ENCODE measurements at regions not wholly inside any gene's neighbourhood (a gene's known extent, or its start where the extent isn't known, plus 50 kb on each side); places are given as distances from the start of the nearest gene placed in this dataset.
"Not testable (repeated sequence)": the region's sequence is repeated elsewhere in the genome, so short reads cannot be mapped to it uniquely, and the experiment has no call there.

- DNase-seq (ENCODE audit: low read depth in 2 of 2): no peak
Measured at GRCh38 chr6:119728935-119729334, 379.4 kb upstream of the MAN1A1 start.

GRCh38 chr6:119728220-119728750, 378.7 kb upstream of the MAN1A1 start:
- DNase-seq (ENCODE audit: low read depth in 2 of 2): no peak

GRCh38 chr6:119727504-119728219, 378.1 kb upstream of the MAN1A1 start:
- DNase-seq (ENCODE audit: low read depth in 2 of 2): no peak

GRCh38 chr6:119726912-119727311, 377.4 kb upstream of the MAN1A1 start:
- not testable (repeated sequence) for DNase-seq (ENCODE audit: low read depth in 2 of 2)

GRCh38 chr6:119726086-119726485, 376.5 kb upstream of the MAN1A1 start:
- DNase-seq (ENCODE audit: low read depth in 2 of 2): no peak

GRCh38 chr6:119720160-119720559, 370.6 kb upstream of the MAN1A1 start:
- no peak for DNase-seq (ENCODE audit: low read depth in 2 of 2)

- DNase-seq (ENCODE audit: low read depth in 2 of 2): no peak
Measured at GRCh38 chr6:119717942-119718341, 368.4 kb upstream of the MAN1A1 start.

- DNase-seq (ENCODE audit: low read depth in 2 of 2): no peak
Measured at GRCh38 chr6:119716668-119717270, 367.2 kb upstream of the MAN1A1 start.

- no peak for DNase-seq (ENCODE audit: low read depth in 2 of 2)
Measured at GRCh38 chr6:119713903-119714302, 364.3 kb upstream of the MAN1A1 start.

GRCh38 chr6:119686644-119687043, 337.1 kb upstream of the MAN1A1 start:
- DNase-seq (ENCODE audit: low read depth in 2 of 2): no peak

GRCh38 chr6:119686240-119686639, 336.7 kb upstream of the MAN1A1 start:
- no peak for DNase-seq (ENCODE audit: low read depth in 2 of 2)

GRCh38 chr6:119683671-119684070, 334.1 kb upstream of the MAN1A1 start:
- DNase-seq (ENCODE audit: low read depth in 2 of 2): no peak

GRCh38 chr6:119683031-119683430, 333.5 kb upstream of the MAN1A1 start:
- no peak for DNase-seq (ENCODE audit: low read depth in 2 of 2)

- no peak for DNase-seq (ENCODE audit: low read depth in 2 of 2)
Measured at GRCh38 chr6:119678961-119679360, 329.4 kb upstream of the MAN1A1 start.

- no peak for DNase-seq (ENCODE audit: low read depth in 2 of 2)
Measured at GRCh38 chr6:119677384-119677783, 327.8 kb upstream of the MAN1A1 start.

GRCh38 chr6:119676961-119677360, 327.4 kb upstream of the MAN1A1 start:
- DNase-seq (ENCODE audit: low read depth in 2 of 2): no peak

GRCh38 chr6:119676230-119676629, 326.7 kb upstream of the MAN1A1 start:
- DNase-seq (ENCODE audit: low read depth in 2 of 2): no peak

GRCh38 chr6:119673741-119674140, 324.2 kb upstream of the MAN1A1 start:
- no peak for DNase-seq (ENCODE audit: low read depth in 2 of 2)

- DNase-seq (ENCODE audit: low read depth in 2 of 2): no peak
Measured at GRCh38 chr6:119672725-119673124, 323.2 kb upstream of the MAN1A1 start.

GRCh38 chr6:119671105-119671504, 321.5 kb upstream of the MAN1A1 start:
- DNase-seq (ENCODE audit: low read depth in 2 of 2): no peak

GRCh38 chr6:119669221-119669620, 319.7 kb upstream of the MAN1A1 start:
- DNase-seq (ENCODE audit: low read depth in 2 of 2): no peak

GRCh38 chr6:119665432-119665831, 315.9 kb upstream of the MAN1A1 start:
- DNase-seq (ENCODE audit: low read depth in 2 of 2): not testable (repeated sequence)

GRCh38 chr6:119661628-119662027, 312.1 kb upstream of the MAN1A1 start:
- DNase-seq (ENCODE audit: low read depth in 2 of 2): no peak
